AML-193 (cell line): ENCODE measurements at regions not wholly inside any gene's neighbourhood (a gene's known extent, or its start where the extent isn't known, plus 50 kb on each side); places are given as distances from the start of the nearest gene placed in this dataset.

Experiments used
- DNase-seq, 2 experiments: peaks; one replicate each; lab custom pipeline; 2025; lab: John Stamatoyannopoulos, UW

DNA sequence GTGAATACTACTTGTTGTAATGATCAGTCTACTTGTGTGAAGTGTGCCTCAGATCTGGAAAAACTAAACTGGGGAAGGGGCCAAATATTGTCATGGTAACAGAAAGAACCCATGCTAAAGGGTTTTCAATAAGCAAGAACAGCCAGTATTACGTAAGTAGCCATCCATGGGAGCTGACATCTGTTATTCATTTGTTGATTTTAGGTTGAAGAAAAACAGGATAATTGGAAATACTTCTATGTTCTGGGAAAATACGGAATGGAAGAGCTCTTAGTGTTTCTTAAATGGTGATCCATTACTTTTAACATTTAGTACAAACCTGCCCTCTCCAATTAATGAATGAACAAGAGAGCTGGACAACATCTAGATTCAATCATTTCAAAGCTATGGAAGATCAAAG, 485.8 kb downstream of the NTRK2 start:
- no peak for DNase-seq

- no peak for DNase-seq
Observed at GRCh38 chr9:85151741-85152140, 482.2 kb downstream of the NTRK2 start.

DNA sequence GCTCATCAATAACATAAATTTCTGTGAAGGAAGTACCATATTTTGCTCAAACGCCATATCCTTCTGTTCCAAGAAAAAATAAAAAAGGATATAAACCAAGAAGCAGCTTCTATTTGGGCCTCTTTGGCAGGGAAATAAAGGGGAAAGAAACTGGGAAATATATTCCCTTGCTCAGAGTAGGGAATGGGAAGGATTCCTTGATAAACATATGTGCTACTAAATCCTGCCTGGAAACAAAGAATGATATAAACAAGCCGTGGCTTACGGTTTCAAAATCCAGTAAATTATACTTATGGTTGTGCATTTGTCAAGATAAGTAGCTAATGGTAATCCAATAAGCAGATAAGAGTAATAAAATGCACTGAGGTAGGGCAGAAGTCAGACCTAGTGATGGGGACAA, 481.6 kb downstream of the NTRK2 start:
- no peak for DNase-seq

DNA sequence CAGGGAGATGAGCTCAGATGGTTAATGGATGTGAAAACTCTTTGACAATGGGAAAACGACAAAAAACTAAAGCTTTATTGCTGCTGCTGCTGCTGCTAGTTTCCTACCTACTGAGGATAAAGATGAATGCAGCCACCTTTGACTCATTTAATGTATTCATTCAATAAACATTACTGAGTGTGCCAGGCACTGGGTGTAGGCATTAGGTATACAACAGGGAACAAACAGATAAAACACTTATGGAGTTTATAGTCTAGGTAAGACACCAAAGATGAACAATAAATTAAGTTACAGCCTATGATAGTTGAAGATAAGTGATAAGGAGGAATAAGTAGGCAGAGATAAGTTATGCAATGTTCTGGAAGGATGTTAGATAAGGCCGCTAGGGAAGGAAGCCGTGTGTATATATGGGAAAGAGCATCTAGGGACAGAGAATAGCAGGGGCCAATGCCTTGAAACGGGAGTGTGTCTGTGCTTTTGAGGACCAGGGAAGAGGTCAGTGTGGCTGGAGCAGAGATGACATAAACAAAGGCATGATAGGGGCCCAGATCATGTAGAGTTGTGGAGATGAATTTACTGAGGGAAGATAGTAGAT, 477.6 kb downstream of the NTRK2 start:
- DNase-seq = no peak

- peak; percentile 1 to 9 for DNase-seq
Observed at GRCh38 chr9:85142968-85143367, 473.4 kb downstream of the NTRK2 start.

DNA sequence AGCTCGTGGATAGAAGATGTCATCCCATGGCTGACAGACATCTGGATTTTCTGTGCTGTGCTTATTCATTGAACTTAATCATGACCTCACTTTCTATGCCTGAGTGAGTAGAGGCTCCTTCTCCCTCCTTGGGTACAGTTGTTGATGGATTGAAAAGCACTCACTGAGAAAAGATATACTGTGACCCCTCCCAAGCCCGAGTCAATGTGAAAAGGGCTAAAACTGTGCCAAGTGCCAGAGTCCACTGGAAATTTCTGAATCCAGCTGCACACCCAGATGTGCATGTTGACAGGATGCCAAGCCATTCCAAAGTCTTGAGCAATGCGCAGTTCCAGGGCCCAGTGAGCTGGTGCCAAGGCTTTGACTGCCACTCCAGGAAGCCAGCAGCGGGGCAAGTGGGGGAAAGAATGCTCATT, 473.0 kb downstream of the NTRK2 start:
- no peak for DNase-seq

- no peak for DNase-seq
Observed at GRCh38 chr9:85137696-85138095, 468.2 kb downstream of the NTRK2 start.

GRCh38 chr9:85136987-85137386, 467.5 kb downstream of the NTRK2 start:
- no peak for DNase-seq

DNA sequence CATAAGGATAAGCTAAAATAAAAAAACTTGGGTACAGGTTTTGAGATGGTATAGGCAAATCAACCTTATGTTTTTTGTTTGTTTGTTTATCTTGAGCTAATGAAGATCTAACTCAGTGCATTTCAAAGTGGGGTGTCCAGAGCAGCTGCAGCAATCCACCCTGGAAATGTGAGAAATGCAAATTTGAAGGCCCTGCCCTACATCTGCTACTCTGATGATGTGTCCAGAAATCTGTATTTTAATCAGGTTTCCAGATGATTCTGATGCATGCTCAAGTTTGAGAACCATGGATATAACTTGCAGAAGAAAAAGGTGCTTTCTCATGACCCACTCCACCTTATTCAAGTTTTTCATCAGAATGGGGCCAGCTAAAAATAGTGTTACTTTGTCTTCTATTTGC, 467.0 kb downstream of the NTRK2 start:
- no peak for DNase-seq

DNA sequence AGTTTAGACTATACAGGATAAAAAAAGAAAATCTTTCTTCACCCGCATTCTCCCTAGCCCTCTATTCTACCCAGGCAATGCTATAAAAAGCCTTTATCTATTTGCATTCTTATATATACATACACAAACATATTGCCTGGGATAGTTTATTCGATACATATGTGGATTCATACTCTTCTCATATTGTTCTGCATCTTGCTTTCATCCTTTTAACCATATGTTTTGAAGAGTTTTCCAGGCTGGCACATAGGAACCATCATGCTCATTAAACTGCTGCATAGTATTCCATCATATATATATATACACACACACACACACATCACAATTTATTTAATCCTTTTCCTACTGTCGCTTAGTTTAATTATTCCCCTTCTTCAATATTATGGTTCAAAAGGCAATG, 461.2 kb downstream of the NTRK2 start:
- DNase-seq = no peak

GRCh38 chr9:85130260-85130659, 460.7 kb downstream of the NTRK2 start:
- DNase-seq = no peak

DNA sequence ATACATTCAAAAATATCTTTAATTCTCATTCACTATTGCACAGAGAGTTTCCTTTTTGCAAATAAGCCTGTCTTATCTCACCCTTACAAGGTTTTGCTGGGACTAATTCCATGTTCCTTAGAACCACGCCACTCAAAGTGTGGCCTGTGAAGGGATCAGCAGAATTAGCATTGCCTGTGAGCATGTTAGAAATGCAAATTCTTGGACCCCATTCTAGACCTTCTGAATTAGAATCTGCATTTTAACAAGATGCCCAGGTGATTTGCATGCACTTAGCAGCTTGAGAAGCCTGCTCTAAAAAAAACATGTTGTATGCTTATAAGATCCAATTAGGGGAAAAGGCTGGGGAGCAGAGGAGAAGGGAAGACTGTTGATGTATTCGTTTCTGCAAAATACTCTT, 460.0 kb downstream of the NTRK2 start:
- no peak for DNase-seq

DNA sequence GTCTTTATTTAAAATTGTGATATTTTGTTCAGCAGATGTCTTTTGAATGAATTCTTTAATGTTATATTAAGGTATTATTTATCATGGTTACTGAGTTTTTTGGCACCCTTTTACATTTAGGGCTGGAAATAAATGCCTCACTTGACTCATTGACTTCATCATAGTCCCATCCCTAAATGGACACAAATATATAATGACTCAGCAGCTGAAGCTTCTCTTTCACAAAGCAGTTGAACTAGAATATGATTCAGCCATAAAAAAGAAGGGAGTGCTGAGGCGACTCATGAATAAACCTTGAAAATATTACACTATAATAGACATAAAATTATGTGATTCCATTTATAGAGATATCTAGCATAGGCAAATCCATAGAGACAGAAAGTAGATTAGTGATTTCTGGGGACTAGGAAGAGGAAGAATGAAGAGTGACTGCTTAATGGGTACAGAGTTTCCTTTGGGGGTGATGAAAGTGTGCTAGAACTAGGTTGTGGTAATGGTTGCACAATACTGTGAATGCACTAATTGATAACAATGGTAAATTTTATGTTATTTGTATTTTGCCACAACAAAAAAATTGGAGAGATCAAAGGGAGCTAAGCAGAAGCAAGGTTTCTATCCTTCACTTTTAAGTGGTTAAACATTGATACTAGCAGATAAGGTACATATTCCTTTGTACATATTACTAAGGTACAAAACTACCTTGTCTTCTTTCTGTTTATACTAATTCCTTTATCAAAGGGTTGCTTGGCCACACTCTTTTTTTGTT, 449.6 kb downstream of the NTRK2 start:
- DNase-seq = no peak

DNA sequence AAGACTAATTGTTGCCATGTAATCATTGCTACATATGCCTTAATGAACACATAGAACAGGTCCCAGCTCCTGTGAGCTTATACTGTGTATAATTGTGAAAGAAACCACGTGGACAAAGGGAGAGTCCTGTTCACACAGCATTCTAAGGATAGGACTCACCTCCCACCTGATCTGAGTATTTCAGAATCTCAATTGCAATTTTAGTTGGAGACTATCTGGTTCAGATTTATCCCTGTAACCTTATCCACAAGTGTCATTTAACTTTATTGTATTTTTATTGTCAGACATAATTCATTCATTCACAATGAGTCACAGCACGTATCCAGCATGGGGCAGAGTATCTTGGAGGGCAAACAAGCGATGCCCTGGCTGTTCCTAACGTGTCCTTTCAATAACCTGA, 448.3 kb downstream of the NTRK2 start:
- DNase-seq = no peak

DNA sequence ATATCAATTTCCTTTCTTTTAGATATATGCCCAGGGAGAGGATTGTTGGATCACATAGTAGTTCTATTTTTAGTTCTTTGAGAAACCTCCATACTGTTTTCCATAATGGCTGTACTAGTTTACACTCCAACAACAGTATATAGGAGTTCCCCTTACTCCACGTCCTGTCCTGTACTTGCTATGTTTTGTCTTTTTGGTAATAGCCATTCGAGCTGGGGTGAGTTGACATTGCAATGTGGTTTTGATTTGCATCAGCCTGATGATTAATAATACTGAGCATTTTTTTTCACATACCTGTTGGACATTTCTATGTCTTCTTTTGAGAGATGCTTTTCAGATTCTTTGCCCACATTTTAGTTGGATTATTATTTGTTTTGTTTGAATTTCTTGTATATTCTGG, 445.9 kb downstream of the NTRK2 start:
- DNase-seq = no peak

- no peak for DNase-seq
Observed at GRCh38 chr9:85114799-85115198, 445.3 kb downstream of the NTRK2 start.

DNA sequence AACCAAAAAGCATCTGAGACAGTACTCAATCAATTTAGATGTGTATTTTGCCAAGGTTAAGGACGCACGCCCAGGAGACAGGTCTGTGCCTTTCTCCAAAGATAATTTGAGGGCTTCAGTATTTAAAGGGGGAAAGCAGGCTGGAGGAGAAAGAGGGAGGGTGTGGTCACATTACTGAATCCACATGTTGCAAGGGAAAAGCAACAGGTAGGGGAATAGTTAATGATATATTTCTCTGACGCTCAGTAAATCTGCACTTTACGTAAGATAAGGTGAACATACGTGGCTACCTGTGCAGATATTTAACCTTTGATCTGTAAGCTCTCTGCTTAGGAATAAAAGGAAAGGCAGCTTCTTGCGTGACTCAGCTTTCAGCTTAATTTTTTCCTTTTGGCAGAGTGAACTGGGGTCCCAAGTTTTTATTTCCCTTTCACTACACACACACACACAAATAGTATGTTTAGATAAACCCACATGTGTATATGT, 443.4 kb downstream of the NTRK2 start:
- no peak for DNase-seq

- DNase-seq = no peak
Observed at GRCh38 chr9:85112391-85112790, 442.9 kb downstream of the NTRK2 start.

- no peak for DNase-seq
Observed at GRCh38 chr9:85108746-85109145, 439.2 kb downstream of the NTRK2 start.

DNA sequence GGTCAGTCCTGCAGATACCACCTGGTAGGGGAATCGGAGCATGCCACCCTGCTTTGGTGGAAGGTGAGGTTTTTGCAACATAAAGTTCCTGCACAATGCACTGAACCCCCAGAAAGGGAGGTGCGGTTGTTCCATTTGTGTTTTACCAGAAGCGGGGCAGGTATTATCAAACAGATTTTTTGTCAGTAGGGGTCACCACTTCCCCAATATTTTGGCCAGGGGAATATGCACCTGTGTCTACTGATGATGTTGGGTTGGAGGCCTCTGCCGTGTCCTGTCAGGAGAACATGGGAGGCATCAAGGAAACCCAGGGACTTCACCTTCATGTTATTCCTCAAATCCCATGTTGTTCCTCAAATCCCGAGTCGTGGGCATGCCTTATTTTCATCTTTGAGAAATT, 438.7 kb downstream of the NTRK2 start:
- no peak for DNase-seq

GRCh38 chr9:85089188-85089969, 419.9 kb downstream of the NTRK2 start:
- DNase-seq = no peak

GRCh38 chr9:85081963-85082362, 412.4 kb downstream of the NTRK2 start:
- DNase-seq = no peak

DNA sequence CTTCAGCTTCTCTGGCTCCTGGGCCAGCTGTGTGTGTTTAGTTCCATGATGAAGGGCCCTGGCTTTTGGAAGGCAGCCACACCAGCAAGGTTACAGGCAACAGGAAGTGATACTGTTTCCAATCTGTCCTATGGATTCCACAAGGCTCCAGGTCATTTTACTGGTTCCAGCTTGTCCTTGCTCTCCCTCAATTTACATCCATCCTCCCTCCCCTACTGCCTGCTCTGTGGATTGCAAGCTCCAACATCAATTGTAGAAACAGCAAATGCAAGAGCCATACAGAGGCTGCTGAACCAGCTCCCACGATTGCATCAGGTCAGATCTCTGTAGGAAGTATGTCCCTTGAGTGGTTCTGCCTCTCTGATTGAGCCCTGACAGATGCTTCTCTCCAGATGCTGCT, 409.8 kb downstream of the NTRK2 start:
- no peak for DNase-seq
